ENCODE measurements at regions not wholly inside any gene's neighbourhood (a gene's known extent, or its start where the extent isn't known, plus 50 kb on each side); places are given as distances from the start of the nearest gene placed in this dataset.

DNA sequence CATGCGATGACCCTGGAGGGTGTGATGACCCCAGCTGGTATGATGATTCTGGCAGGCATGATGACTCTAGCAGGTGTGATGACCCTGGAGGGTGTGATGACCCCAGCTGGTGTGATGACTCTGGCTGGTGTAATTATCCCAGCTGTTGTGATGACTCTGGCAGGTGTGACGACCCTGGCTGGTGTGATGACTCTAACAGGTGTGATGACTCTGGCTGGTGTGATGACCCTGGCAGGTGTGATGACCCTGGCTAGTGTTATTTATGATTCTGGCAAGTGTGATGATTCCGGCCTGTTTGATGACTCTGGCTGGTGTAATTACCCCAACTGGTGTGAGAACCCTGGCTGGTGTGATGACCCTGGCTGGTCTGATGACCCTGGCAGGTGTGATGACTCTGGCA, 427.2 kb downstream of the QKI start:
- DNase-seq (ENCODE audit: low spot score), result no peak

DNA sequence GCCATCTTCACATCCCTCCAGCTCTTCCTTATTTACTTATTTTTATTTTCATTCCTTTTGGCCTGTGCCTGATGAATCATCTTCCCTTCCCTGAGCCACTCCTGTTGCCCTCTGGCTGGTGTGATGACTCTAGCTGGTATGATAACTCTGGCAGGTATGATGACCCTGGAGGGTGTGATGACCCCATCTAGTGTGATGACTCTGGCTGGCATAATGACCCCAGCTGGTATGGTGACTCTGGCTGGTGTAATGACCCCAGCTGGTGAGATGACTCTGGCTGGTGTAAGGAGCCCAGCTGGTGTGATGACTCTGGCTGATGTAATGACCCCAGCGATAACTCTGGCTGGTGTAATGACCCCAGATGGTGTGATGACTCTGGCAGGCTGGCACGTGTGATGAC, 426.8 kb downstream of the QKI start:
- no peak for DNase-seq (ENCODE audit: low spot score)

DNA sequence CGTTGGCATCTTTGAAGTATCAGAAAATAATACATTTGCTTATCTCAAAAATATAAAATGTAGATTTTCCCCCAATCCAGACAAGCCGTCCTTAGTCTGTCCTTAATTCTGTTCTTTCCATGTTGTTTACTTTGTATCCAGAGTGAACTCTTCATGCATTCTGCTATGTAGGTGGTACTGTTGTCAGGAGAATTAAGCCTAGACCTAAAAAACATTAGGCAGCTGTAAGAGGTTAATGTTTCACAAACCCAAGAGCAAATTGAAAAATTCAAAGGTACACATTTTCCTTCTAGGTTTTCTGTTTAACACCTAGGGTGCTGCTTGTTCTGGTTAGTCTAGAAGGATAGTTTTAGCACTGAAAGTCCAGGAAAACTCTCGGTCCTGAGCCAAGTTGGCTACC, 426.4 kb downstream of the QKI start:
- no peak for DNase-seq (ENCODE audit: low spot score)

DNA sequence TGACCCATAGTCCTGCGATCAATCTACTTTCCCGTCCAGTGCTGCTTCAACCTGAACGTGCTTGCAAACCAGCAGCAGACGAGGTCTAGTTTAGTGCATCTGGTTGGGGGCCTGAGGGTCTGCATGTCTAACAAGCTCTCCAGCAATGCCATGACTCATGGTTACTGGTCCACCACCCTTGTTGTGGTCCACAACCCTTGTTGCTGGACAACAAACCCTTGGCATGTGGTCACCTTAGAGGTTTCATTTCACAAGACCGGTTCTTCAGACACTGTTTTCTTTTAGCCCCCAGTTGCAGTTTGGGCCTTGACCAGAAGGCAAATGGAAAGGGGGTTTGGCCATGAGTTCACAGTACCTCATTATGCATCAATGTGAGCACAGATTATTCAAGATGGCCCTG, 424.8 kb downstream of the QKI start:
- DNase-seq (ENCODE audit: low spot score), result no peak

DNA sequence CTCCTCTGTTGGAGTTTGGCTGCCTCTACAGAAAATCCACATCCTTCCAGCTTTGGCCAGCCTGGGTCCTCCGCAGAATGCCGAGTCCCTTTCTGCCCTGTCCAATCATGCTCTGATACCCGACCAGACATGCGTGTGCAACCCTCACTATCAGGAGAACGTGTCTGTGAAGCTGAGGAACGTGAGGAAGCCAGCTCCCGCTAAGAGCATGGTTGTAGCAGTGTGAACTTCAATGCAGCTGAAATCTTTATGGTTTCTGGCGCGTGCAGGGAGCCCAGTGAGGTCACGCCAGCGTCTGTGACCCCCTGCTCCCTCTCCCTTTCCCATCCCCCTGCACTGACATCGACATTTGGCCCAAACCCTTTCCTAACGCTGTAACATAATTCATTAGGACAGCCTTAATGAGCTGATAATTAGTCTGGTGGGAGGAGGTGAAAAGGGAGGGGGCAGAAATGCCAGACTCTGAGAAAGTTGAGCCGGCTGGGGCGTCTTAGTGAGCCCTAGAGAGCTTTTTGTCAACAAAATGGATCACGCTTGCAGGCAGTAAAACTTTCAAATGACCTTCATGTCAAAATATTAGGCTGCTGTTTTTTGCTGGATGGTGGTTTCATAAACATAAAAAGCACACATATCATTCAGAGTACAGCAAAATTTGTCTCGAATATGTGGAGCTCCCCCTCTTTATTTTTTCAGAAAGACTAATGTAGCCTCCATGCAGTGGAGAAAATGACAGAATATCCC, 423.3 kb downstream of the QKI start:
- DNase-seq (ENCODE audit: low spot score), result no peak

DNA sequence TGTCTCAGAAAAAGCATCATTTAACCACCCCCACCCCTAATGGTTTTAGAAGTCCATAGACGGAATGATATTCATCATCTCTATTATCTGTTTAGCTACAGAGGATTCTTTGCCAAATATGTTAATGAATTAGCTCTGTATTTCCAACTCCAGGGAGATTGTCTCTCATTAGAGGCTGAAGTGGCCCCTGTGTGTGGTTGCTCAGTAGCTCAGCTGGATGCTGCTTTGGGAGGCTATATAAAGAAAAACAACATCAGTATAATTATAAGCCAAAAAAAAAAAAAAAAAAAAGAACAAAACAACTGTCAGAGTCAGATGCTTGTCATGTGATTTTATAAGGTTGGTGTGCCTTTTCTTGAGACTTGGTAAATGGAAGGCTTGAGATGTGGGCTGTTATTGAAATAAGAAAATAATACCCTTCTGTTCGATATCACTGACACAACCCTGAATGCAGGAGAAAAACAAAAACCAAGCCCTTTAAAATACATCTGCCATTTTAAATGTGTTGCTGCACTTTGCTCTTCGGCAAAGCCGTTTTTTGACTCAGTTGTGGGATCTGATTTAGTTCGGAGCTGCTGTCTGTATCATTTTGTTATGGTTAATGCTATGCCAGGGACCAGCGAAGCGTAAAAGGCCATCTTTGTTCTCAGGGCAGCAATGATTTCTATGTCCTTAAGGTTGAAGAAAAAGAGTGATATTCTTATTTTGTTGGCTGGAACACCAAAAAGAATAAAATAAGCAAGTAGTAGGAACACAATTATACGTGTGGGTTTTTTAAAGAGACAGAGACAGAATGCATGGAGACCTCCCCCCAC, 422.6 kb downstream of the QKI start:
- DNase-seq (ENCODE audit: low spot score), result no peak

DNA sequence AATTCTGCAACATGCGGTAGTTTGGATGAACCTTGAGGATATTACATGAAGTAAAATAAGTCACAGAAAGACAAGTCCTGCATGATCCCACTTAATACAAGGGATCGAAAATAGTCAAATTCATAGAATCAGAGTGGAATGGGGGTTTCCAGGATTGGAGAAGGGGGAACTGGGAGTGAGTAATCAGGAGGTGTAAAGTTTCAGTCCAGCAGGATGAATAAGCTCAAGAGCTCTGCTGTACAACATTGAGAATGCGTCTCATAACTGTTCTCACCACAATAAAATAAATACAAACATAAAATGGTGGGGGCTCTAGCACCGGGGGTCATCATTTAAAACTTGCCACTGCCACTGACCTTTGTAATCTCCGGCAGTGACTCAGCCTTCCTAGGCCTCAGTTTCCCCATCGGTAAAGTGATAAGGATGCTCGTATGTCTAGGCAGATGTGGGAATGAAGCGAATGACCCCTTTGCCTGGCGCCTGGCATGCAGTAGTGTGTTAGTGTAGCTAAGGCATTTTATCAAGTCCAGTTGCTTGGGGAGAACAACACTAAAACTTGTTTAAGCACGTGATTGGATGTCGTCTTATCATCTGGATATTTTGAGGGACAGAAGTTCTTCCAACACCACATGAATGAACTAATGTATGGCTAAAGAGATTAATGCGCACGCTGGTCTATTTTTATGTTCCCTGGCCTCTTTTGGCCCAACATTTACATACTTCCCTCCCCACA, 421.1 kb downstream of the QKI start:
- no peak for DNase-seq (ENCODE audit: low spot score)

DNA sequence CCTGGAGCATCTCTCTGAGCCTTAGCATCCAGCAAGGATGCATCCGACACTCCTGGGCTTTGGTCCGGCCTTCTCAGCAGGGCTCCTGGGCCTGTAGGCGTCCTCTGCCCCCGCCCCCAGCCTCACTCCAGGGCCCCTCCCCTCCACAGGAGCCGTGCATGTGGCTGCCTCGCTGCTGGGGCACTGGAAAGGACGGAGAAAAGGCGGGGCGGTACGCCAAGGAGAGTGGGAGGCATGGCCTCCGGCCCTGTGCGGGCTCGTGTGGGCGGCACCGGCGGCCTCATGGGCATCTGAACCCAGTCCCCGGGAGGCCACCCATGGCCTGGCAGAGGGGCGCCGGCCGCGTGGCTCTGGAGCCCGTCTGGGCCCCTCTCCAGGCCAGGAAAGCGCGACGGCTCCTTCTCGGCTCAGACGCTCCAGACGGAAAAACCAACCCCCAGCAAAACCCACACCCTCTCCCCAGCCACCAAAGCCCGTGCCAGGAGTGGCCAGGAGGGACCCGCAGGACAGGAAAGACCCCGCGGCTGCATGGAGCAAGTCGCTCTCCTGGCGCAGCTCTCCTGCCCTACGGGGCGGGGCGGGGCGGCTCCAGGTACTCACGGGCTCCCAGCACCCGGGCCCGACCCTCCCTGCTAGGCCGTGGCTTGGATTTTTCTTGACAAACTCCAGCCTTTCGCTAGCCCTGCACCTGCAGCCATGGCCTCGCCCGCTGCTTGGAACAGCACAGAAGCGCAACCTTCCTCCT, 419.9 kb downstream of the QKI start:
- DNase-seq (ENCODE audit: low spot score), result no peak

DNA sequence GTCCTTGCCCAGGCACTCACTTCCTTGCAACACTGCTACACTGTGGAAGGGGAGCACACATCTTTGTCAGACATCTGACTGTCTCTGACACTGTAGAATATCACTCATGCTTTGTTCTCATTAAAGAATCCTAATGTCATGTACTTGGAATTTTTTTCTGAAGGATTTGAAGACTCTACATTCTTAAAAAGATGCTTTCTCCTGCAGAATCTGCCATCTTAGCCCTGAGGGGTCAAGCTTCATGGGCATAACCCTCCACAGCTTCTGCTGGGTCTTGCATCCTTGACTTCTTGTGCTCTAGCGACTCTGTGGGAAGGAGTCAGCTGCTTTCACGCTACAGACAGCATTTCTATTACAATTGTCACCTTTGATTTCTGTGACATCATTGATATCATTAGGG, 417.2 kb downstream of the QKI start:
- no peak for DNase-seq (ENCODE audit: low spot score)

DNA sequence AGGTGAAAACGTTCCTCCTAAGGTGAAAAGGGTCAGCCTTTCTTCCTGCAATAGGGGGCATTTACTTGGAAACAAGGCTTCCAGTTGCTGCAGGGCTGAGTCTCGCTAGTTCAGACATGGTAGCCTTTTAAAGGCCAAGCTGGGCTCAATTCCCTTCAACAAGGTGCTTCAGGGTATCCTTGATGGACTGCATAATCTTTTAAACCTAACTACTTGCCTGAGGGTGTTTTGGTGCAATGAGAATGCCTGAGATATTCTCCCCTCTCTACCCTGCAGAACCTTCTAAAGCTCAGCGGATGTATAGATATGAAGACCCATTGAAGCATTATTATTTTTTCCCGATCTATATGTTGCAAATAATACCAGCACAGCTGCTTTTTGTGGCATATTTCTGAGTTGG, 416.1 kb downstream of the QKI start:
- no peak for DNase-seq (ENCODE audit: low spot score)

DNA sequence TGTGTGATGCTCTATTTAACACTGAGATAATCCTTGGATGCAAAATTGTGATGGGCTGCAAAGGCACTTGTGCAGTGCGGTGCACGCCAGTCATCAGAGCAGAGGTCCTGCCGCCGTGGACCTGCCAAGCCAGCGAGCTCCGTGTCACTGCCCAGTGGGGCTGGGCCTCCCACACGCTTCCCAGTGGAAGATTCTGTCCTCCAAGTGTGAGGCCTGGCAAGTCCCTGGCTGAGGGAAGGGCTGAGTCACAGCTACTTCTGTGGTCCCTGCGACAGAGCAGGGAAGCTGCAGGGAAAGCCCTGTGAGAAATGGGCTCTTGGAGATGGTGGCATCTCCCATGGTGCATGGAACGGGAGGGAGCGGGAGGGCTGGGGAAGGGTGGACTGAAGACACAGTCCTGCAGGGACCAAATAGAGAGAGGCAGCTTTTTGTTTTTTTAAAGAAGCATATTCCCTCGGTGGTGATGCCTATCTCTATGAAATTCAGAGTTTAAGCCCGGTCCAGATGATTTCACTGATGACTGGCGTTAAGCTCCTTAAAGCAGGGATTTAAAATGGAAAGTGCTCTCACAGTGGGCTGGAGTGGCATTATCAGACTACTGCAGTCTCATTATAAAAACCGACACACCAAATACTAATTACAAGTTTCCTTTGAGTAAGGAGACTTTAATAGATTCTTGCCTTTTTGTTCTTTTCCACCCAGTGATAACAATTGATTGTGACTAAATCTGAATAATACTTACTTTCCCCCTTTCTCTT, 413.7 kb downstream of the QKI start:
- DNase-seq (ENCODE audit: low spot score), result no peak

DNA sequence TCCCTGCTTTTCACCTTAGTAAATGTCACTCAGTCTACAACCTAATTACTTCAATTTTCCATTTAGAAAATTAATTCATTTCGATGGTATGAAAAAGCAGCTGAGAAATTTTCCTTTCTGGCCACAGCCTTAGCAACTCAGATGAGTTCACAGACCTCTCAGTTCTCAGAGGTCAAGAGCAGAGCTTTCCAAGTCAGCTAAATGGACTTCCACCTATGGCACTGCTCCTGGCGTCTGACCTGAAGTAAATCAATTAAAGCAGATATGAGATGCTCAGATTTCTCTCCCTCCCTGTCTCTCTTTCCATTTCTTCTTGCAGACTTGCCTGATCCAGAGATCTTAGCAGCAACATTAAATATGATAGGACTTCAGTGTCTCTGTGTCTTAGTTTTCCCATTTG, 412.6 kb downstream of the QKI start:
- no peak for DNase-seq (ENCODE audit: low spot score)

DNA sequence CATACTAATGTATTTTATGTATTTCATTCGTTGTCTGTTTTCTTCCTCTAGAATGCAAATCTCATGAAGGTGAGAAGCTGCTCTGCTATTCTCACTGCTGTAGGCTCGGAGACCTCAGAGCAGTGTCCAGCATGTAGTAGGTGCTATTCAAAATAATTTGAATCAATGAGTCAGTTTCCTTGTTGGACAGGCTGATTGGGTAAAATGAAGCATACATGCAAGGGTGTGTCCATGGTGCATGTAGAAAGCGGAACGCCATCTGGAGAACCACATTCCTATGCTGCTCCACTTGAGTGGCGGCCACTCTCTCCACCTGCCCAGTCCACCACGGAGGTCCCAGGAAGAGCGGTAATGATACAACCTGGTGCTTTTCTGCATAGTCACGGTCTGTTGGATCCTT, 412.1 kb downstream of the QKI start:
- no peak for DNase-seq (ENCODE audit: low spot score)

DNA sequence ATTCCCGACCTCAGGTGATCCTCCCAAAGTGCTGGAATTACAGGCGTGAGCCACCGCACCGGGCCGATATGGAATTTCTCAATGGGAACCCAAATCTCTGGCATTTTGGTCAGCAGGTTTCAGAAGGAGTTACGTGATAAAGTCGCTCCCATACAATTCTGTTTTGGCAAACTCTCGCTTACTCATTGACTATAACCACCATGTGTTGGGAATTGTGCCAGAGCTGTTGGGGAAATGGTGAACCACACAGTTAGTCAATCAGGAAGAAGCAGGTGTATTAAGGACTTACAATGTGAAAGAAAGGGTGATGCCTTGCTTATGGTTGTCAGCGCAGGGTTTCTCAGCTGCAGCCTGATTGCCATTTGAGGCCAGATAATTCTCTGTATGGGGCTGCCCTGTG, 410.5 kb downstream of the QKI start:
- DNase-seq (ENCODE audit: low spot score), result peak; percentile 58

DNA sequence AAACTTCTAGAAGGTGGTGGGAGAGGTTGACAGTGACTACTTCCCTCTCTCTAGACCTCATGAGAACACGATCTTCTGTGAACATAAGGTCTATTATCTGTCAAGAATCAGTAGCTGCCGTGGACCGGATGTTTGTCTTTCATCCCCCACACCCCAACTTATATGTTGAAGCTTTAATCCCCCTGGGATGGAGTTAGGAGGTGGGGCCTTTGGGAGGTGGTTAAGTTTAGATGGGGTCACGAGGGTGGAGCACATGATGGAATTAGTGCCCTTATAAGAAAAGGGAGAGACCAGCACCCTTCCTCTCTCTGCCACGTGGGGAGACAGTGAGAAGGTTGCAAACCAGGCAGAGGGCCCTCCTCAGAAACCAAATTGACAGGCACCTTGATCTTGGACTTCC, 409.1 kb downstream of the QKI start:
- no peak for DNase-seq (ENCODE audit: low spot score)

DNA sequence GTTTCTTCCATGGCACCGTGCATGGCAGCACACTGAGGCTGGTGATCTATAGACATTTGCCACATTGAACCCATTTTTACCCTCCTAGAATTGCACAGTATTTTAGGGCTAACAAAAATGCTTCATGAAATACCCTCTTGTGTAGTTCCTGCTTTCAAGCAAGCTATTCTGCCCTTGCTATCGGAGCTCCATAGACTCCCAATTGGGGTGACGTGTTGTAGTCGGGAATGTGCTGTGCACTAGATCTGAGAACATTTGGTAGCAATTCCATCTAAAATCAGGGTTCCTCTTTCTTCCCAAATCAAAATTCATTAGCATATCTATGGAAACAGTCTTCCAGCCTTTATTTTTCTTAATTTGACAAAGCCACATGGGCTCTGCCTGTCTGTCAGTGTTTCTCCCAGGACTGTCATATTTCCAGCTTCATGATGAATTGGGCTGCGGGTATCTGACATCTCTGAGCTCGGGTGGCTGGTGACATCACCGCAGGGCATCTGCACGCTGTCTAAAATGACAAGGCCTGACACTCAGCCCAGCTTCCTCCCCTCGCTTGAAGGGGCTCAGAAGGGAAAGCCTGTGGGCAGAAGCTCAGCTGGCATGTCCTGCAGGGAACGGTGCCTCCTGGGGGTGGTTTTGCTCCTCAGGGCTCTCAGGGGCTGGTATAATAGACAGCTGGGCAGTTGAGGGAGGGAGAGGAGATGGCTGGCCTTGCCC, 406.4 kb downstream of the QKI start:
- DNase-seq (ENCODE audit: low spot score), result no peak

DNA sequence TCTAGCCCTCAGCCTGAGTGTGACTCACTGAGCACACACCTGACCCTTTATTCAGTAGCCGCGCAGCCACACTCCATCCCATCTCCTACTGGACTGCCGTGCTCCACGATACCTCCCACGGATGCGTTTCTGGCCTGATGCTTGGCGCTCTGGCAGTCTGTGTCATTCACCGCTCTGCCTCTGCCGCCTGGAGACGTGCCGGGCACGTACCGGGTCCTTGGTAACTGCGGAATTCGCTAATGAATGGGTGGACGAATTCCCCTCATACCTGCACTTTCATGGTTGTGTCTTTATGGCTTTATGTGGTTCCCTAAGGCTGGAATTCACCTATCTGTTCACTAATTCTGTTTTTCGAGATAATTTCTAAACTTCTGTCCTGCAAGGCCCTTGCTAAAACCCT, 405.7 kb downstream of the QKI start:
- no peak for DNase-seq (ENCODE audit: low spot score)

DNA sequence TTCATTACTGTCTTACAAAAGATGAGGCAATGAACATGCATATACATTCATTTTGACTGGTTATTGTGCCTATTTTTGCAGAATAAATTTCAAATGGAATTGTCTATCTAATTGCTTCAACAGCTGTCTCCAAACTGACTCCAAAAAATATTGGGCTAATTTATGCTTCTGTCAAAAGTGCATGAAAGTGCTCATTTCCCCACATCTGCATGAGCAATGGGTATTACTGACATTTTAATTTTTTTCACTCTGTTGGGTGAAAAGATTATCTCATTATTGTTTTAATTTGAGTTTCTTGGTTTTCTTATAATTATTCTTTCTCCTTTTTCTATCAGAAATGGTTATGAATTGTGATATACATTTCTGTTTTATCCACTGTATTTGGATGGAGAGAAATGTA, 404.2 kb downstream of the QKI start:
- no peak for DNase-seq (ENCODE audit: low spot score)

DNA sequence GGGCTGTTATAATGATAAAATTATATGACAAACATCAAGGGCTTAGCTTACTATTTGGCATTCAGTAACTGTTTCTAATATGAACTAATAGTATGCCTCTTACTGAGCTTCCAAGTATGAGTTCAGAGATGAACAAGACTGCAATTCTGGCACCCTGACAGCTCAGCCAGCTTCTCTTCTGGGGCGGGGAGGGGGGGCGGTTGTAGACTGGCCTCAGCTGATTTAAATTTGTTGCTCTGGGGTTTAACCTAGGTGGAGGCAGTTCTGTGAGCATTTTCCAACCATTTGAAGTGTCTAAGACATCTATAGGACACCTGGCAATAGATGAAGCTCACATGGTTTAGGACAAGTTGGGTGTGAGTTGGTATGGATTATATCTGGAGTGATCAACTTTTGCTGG, 401.9 kb downstream of the QKI start:
- no peak for DNase-seq (ENCODE audit: low spot score)

DNA sequence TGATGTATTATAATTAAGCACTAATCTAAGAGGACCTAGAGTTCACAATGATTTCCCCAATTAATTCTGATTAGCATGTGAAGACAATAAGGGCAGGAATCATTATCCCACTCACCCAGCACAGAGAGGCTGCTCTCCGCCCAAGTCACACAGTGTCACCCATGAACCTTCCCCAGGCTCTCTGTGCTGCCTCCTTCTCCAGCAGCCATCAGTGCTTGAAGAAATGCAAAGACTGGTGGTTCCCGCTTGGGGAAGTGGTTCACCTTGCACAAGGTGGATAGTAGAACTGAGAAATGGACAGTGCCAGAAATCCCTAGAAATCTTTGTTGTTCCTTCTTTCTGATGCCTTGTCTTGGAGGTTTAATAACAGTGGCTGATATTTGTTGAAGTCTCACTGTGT, 401.3 kb downstream of the QKI start:
- DNase-seq (ENCODE audit: low spot score), result no peak
